SK-N-SH (cell line): ENCODE measurements at regions not wholly inside any gene's neighbourhood (a gene's known extent, or its start where the extent isn't known, plus 50 kb on each side); places are given as distances from the start of the nearest gene placed in this dataset.

ENCODE experiments used
- CTCF ChIA-PET: fragments of 300-600, 350-600 bp; formaldehyde crosslinking; extraction: SDS; loops from one replicate; lab custom pipeline; 2021; lab: Yijun Ruan, JAX
- POLR2A ChIA-PET: fragments of 350-600 bp; sonication (Branson Sonifier 250); formaldehyde crosslinking; extraction: SDS; loops from one replicate; lab custom pipeline; 2020; ENCODE audit warnings: antibody characterized with exemption, inconsistent platforms; lab: Yijun Ruan, JAX
- DNase-seq: peaks from one replicate; pipeline ENCODE4 v3.0.0; 2012
- H2AFZ ChIP-seq: fragments of 200-600 bp; sonication (generic); 2 replicates; pipeline ENCODE4 v1.8.1; 2016; ENCODE audit warnings: antibody characterized with exemption, mild to moderate bottlenecking, low read depth
- H3F3A ChIP-seq: fragments of 200-600 bp; sonication (generic); replicated peaks from 2 replicates; pipeline ENCODE3; 2016; ENCODE audit warnings: antibody characterized with exemption, mild to moderate bottlenecking; ENCODE audit not compliant: insufficient read depth
- H3K27ac ChIP-seq, 2 experiments: fragments of 200-500 bp in 1 of 2; fragments of 200-600 bp in 1 of 2; sonication (Bioruptor generic) in 1 of 2; sonication (generic), shearing (Covaris generic) in 1 of 2; 2 replicates each; pipeline versions ENCODE4 v1.5.1 to v1.6.1; 2014 to 2016; ENCODE audit warnings: low read depth in 2 of 2, inconsistent platforms in 1 of 2, low read length in 1 of 2, mild to moderate bottlenecking in 1 of 2, mixed read lengths in 1 of 2
- H3K27me3 ChIP-seq: fragments of 200-600 bp; sonication (generic), shearing (Covaris generic); 2 replicates; pipeline ENCODE4 v1.6.1; 2016; ENCODE audit warnings: mixed run types; ENCODE audit not compliant: insufficient read depth
- H3K36me3 ChIP-seq, 2 experiments: fragments of 200-500 bp in 1 of 2; fragments of 200-600 bp in 1 of 2; sonication (Bioruptor generic) in 1 of 2; sonication (generic) in 1 of 2; replicated peaks in 1 of 2; 2 replicates each; pipeline versions ENCODE3 to v1.5.1; 2014 to 2016; ENCODE audit warnings: low read length in 1 of 2, mild to moderate bottlenecking in 1 of 2; ENCODE audit not compliant: insufficient read depth in 2 of 2, control insufficient read depth in 1 of 2
- H3K4me1 ChIP-seq, 2 experiments: fragments of 200-500 bp in 1 of 2; fragments of 200-600 bp in 1 of 2; sonication (Bioruptor generic) in 1 of 2; sonication (generic), shearing (Covaris generic) in 1 of 2; 2 replicates each; pipeline versions ENCODE4 v1.5.1 to v1.6.1; 2014 to 2016; ENCODE audit warnings: low read depth in 1 of 2, low read length in 1 of 2, mixed run types in 1 of 2; ENCODE audit not compliant: insufficient read depth in 2 of 2, control insufficient read depth in 1 of 2
- H3K4me2 ChIP-seq: fragments of 200-600 bp; sonication (generic), shearing (Covaris generic); 2 replicates; pipeline ENCODE4 v1.6.1; 2017; ENCODE audit warnings: mixed run types
- H3K4me3 ChIP-seq, 2 experiments: fragments of 200-500 bp in 1 of 2; fragments of 200-600 bp in 1 of 2; sonication (Bioruptor generic) in 1 of 2; sonication (generic), shearing (Covaris generic) in 1 of 2; 2 replicates each; pipeline versions ENCODE4 v1.5.1 to v1.8.1; 2014 to 2016; ENCODE audit warnings: low read depth in 2 of 2, inconsistent platforms in 1 of 2, low read length in 1 of 2, mild to moderate bottlenecking in 1 of 2, mixed read lengths in 1 of 2, moderate library complexity in 1 of 2
- H3K79me2 ChIP-seq: fragments of 200-600 bp; sonication (generic); 2 replicates; pipeline ENCODE4 v1.8.1; 2017; ENCODE audit warnings: mild to moderate bottlenecking; ENCODE audit not compliant: insufficient read depth
- H3K9ac ChIP-seq: fragments of 200-600 bp; sonication (generic); 2 replicates; pipeline ENCODE4 v1.6.1; 2017; ENCODE audit warnings: mixed run types
- H3K9me2 ChIP-seq: fragments of 200-600 bp; sonication (generic); 2 replicates; pipeline ENCODE4 v1.6.1; 2017; ENCODE audit warnings: mixed run types
- H3K9me3 ChIP-seq: fragments of 200-600 bp; sonication (generic); 2 replicates; pipeline ENCODE4 v1.6.1; 2017; ENCODE audit warnings: mixed run types, mild to moderate bottlenecking, moderate library complexity
- H4K20me1 ChIP-seq: fragments of 200-600 bp; sonication (generic); 2 replicates; pipeline ENCODE4 v1.6.1; 2017; ENCODE audit warnings: mild to moderate bottlenecking, mixed run types; ENCODE audit not compliant: insufficient read depth
- CTCF ChIP-seq: fragments of 200-600 bp; sonication (generic); IDR thresholded peaks from 2 replicates; pipeline ENCODE4 v1.6.1; 2017; ENCODE audit warnings: antibody characterized with exemption, mild to moderate bottlenecking, moderate library complexity
- EP300 ChIP-seq, 2 experiments: IDR thresholded peaks; 2 replicates each; pipeline versions ENCODE4 v1.4.0 to v1.6.1; 2012; ENCODE audit warnings: borderline replicate concordance in 1 of 2, low read depth in 1 of 2, low read length in 1 of 2
- FOSL2 ChIP-seq: IDR thresholded peaks from 2 replicates; pipeline ENCODE4 v1.4.0; 2012; ENCODE audit warnings: low read depth, mild to moderate bottlenecking, moderate library complexity, borderline replicate concordance
- FOXJ3 ChIP-seq: sonication (generic); formaldehyde crosslinking; IDR thresholded peaks from 2 replicates; pipeline ENCODE4 v1.5.1; 2020; ENCODE audit warnings: mild to moderate bottlenecking, missing genetic modification reagents
- GATA2 ChIP-seq: sonication (generic); formaldehyde crosslinking; IDR thresholded peaks from 2 replicates; pipeline ENCODE4 v1.5.0; 2020; ENCODE audit warnings: mild to moderate bottlenecking, missing genetic modification reagents
- MEF2A ChIP-seq: IDR thresholded peaks from 2 replicates; pipeline ENCODE4 v1.4.0; 2012; ENCODE audit warnings: low read depth, borderline replicate concordance
- MXI1 ChIP-seq: IDR thresholded peaks from 2 replicates; pipeline ENCODE4 v1.6.1; 2012; ENCODE audit warnings: mild to moderate bottlenecking, low read depth, low read length, improper control_type of control experiment
- NRF1 ChIP-seq: IDR thresholded peaks from 2 replicates; pipeline ENCODE4 v1.6.1; 2012; ENCODE audit warnings: low read depth, mild to moderate bottlenecking, low read length
- PBX3 ChIP-seq: IDR thresholded peaks from 2 replicates; pipeline ENCODE4; 2012
- POLR2AphosphoS5 ChIP-seq: IDR thresholded peaks from 2 replicates; pipeline ENCODE4 v1.6.1; 2012; ENCODE audit warnings: low read depth, low read length
- RAD21 ChIP-seq: IDR thresholded peaks from 2 replicates; pipeline ENCODE4 v1.6.1; 2012; ENCODE audit warnings: mild to moderate bottlenecking, low read length
- RCOR1 ChIP-seq: fragments of 150-350 bp; IDR thresholded peaks from 2 replicates; pipeline ENCODE4 v1.6.1; 2017; ENCODE audit warnings: antibody characterized with exemption, low read length
- REST ChIP-seq: IDR thresholded peaks from 2 replicates; pipeline ENCODE4 v1.6.1; 2012; ENCODE audit warnings: mild to moderate bottlenecking, low read depth, low read length, moderate library complexity
- RFX5 ChIP-seq: IDR thresholded peaks from 2 replicates; pipeline ENCODE4 v1.6.1; 2012; ENCODE audit warnings: mild to moderate bottlenecking, improper control_type of control experiment, low read length
- RXRA ChIP-seq: IDR thresholded peaks from 2 replicates; pipeline ENCODE4 v1.4.0; 2012; ENCODE audit warnings: low read depth, mild to moderate bottlenecking, borderline replicate concordance
- SIN3A ChIP-seq: IDR thresholded peaks from 2 replicates; pipeline ENCODE4 v1.6.1; 2012; ENCODE audit warnings: low read depth, mild to moderate bottlenecking, low read length, moderate library complexity, borderline replicate concordance
- TAF1 ChIP-seq: IDR thresholded peaks from 2 replicates; pipeline ENCODE4 v1.6.1; 2012; ENCODE audit warnings: low read depth, mild to moderate bottlenecking, low read length, moderate library complexity, borderline replicate concordance
- TCF12 ChIP-seq: IDR thresholded peaks from 2 replicates; pipeline ENCODE4 v1.4.0; 2012
- USF1 ChIP-seq: IDR thresholded peaks from 2 replicates; pipeline ENCODE4 v1.4.0; 2012; ENCODE audit warnings: low read depth, borderline replicate concordance
- YY1 ChIP-seq: IDR thresholded peaks from 2 replicates; pipeline ENCODE4 v1.4.0; 2012; ENCODE audit warnings: low read depth, mild to moderate bottlenecking
- ZBTB33 ChIP-seq: IDR thresholded peaks from 2 replicates; pipeline ENCODE4 v1.4.0; 2012; ENCODE audit warnings: low read depth, borderline replicate concordance
- WGBS: methylation state at CpG from one replicate; pipeline ENCODE4 v1.1.6; 2017; ENCODE audit warnings: low lambda C conversion rate; 5-methylcytosine and 5-hydroxymethylcytosine counted together

GRCh38 chr15:73000293-73000692 lies 52.0 kb upstream of the NEO1 start (continued):
- no peak for TF ChIP-seq USF1
- TF ChIP-seq PBX3 = no peak
- TF ChIP-seq SIN3A = no peak

- Histone ChIP-seq H3K9ac (no peak overlapping the region), H3K9me3 (no peaks in the 10 kb centered on the region), H3K79me2 (no peaks in the 10 kb centered on the region), H3K27me3 (no peaks in the 10 kb centered on the region; the same call in 1 of the 2 replicates), H3K4me2 (no peak overlapping the region), H3K36me3 (no peaks in the 10 kb centered on the region), H3K4me3 (no peak overlapping the region), H3K4me1 (no peaks in the 10 kb centered on the region), H3K9me2 (no peaks in the 10 kb centered on the region), H3F3A (no peaks in the 10 kb centered on the region), H2AFZ (no peak overlapping the region), H4K20me1 (no peaks in the 10 kb centered on the region), H3K27ac (no peak overlapping the region)
- WGBS = 78% methylated on average over 3 of the region's 3 CpGs
- TF ChIP-seq MEF2A = no peak
- no peak for TF ChIP-seq FOSL2
- no peak for TF ChIP-seq TCF12
- TF ChIP-seq YY1 = no peak
- no peak for TF ChIP-seq RXRA
- no peak for TF ChIP-seq TAF1
- no peak for TF ChIP-seq FOXJ3 (CRISPR knock-in tag)
- TF ChIP-seq REST = no peak
- no peak for TF ChIP-seq RCOR1
- no peak for TF ChIP-seq MXI1
- TF ChIP-seq POLR2AphosphoS5 = no peak
- no peak for TF ChIP-seq EP300 (IDR thresholded peaks at IDR 0.05; ENCODE audit: borderline replicate concordance in 1 of 2, low read depth in 1 of 2, low read length in 1 of 2)
- no peak for TF ChIP-seq GATA2 (CRISPR knock-in tag)
- no peak for TF ChIP-seq NRF1
- no peak for TF ChIP-seq RFX5
- TF ChIP-seq ZBTB33 = no peak
- no peak for TF ChIP-seq RAD21
- TF ChIP-seq CTCF = no peak
- ChIA-PET POLR2A (no interaction called here), CTCF (interaction anchor here (1.4 kb wide), 1 partner anchor 278 kb away, joined by 3 read pairs; no protein-coding TSS in a partner anchor)
- DNase-seq = no peak
These were observed 52.7 kb upstream of the NEO1 start for GRCh38 chr15:72999586-72999985.
